PC-3 (cell line): ENCODE measurements at regions not wholly inside any gene's neighbourhood (a gene's known extent, or its start where the extent isn't known, plus 50 kb on each side); places are given as distances from the start of the nearest gene placed in this dataset.

Experiments
- ATAC-seq: fragments of 200-7000 bp; cut with Tn5 transposase; 2 replicates; pipeline ENCODE4 v1.9.1; 2020; ENCODE audit warnings: mild to moderate bottlenecking, moderate library complexity
- BruUV-seq: library from RNA; stranded (reverse); fragments of 400-500 nt; replicated peaks from 2 replicates; lab custom pipeline; 2021; lab: Mats Ljungman, UMichigan
- CTCF ChIA-PET: fragments of 300-600 bp; sonication (Branson Sonifier 250); formaldehyde crosslinking; loops from one replicate; lab custom pipeline; 2022; ENCODE audit warnings: antibody characterized with exemption; lab: Charles Lee
- POLR2A ChIA-PET: fragments of 300-600 bp; sonication (Branson Sonifier 250); formaldehyde crosslinking; loops from one replicate; lab custom pipeline; 2022; ENCODE audit warnings: antibody characterized with exemption; ENCODE audit not compliant: unreplicated experiment; lab: Charles Lee
- DNase-seq: peaks from one replicate; pipeline ENCODE4 v3.0.0-alpha.2; 2015
- H2AFZ ChIP-seq: fragments of 300-600 bp; sonication (generic); 2 replicates; pipeline ENCODE4 v1.6.0; 2016; ENCODE audit warnings: antibody characterized with exemption, low read length
- H3F3A ChIP-seq: fragments of 300-600 bp; sonication (generic); one replicate; pipeline ENCODE4 v1.6.0; 2017; ENCODE audit warnings: antibody characterized with exemption, low read length, control low read depth, mild to moderate bottlenecking; ENCODE audit not compliant: unreplicated experiment
- H3K27ac ChIP-seq: fragments of 300-600 bp; sonication (generic); 2 replicates; pipeline ENCODE4 v1.5.1; 2016; ENCODE audit warnings: mild to moderate bottlenecking, low read length
- H3K27me3 ChIP-seq: fragments of 300-600 bp; sonication (generic); 2 replicates; pipeline ENCODE4 v1.6.1; 2016; ENCODE audit warnings: low read length, mixed read lengths
- H3K36me3 ChIP-seq: fragments of 300-600 bp; sonication (generic); 2 replicates; pipeline ENCODE4 v1.6.1; 2016; ENCODE audit warnings: low read depth, mixed run types, low read length, mixed read lengths
- H3K4me1 ChIP-seq: fragments of 300-600 bp; sonication (generic); 2 replicates; pipeline ENCODE4 v1.5.1; 2016; ENCODE audit warnings: low read length; ENCODE audit not compliant: insufficient read depth
- H3K4me2 ChIP-seq: fragments of 300-600 bp; sonication (generic); 2 replicates; pipeline ENCODE4 v1.6.0; 2016; ENCODE audit warnings: low read length
- H3K4me3 ChIP-seq: fragments of 300-600 bp; sonication (generic); 2 replicates; pipeline ENCODE4 v1.5.1; 2016; ENCODE audit warnings: mild to moderate bottlenecking, low read length, mixed read lengths
- H3K79me2 ChIP-seq: fragments of 300-600 bp; sonication (generic); 2 replicates; pipeline ENCODE4 v1.6.1; 2017; ENCODE audit warnings: low read length, mixed read lengths
- H3K9ac ChIP-seq: fragments of 300-600 bp; sonication (generic); 2 replicates; pipeline ENCODE4 v1.6.0; 2016; ENCODE audit warnings: mild to moderate bottlenecking, low read length
- H3K9me2 ChIP-seq: fragments of 300-600 bp; sonication (generic); replicated peaks from 2 replicates; pipeline ENCODE4 v1.6.1; 2016; ENCODE audit warnings: mixed run types, low read length, mixed read lengths
- H3K9me3 ChIP-seq: fragments of 300-600 bp; sonication (generic); 2 replicates; pipeline ENCODE4 v1.6.1; 2016; ENCODE audit warnings: low read length, mixed read lengths
- H4K20me1 ChIP-seq: fragments of 300-600 bp; sonication (generic); 2 replicates; pipeline ENCODE4 v1.6.1; 2016; ENCODE audit warnings: low read length, mixed read lengths
- EZH2 ChIP-seq: fragments of 300-600 bp; sonication (generic); IDR thresholded peaks from one replicate; pipeline ENCODE4 v1.6.1; 2017; ENCODE audit warnings: antibody characterized with exemption, mild to moderate bottlenecking, low read length; ENCODE audit not compliant: unreplicated experiment
- EZH2phosphoT487 ChIP-seq: fragments of 300-600 bp; sonication (generic); IDR thresholded peaks from 2 replicates; pipeline ENCODE4 v1.6.1; 2018; ENCODE audit warnings: mild to moderate bottlenecking, antibody characterized with exemption, low read length, borderline replicate concordance
- intact Hi-C: fragments of 100-400 bp; cut with micrococcal nuclease; formaldehyde crosslinking; loops from 2 replicates; pipeline ENCODE4 v1.9.0; 2023
- TF ChIP-seq, protein P1 (sequence below): fragments of 300-600 bp; sonication (generic); conservative IDR thresholded peaks from 2 replicates; pipeline ENCODE4 v1.5.1; 2017; ENCODE audit warnings: antibody characterized with exemption, low read depth, mild to moderate bottlenecking, low read length

DNA sequence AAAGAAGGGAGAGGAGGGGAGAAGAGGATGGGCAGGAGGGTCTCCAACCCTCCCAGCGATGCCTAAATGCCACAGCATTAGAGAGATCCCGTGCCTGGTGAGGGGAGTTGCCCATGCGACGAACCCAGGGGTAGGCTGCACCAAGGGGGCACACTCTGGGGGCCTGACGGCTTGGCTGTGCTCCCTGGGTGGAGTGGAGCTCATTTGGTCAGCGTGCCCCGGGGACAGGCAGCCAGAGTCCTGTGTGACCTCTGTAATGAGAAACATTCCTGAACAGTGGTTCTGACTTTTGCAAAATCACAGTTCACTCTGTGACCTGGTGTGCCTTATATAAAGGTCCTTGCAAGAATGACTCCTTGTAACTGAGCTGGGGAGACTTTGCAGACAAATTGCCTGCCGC lies 205.0 kb upstream of the N4BP1 start:
- intact Hi-C loops: no loop called here
- Histone ChIP-seq H3K4me3 (no peak overlapping the region), H3K9ac (no peak overlapping the region), H3K27ac (no peak overlapping the region), H3K4me2 (no peak overlapping the region), H3K36me3 (no peaks in the 10 kb centered on the region), H3K9me2 (no peaks in the 10 kb centered on the region), H3F3A (no peaks in the 10 kb centered on the region), H4K20me1 (no peaks in the 10 kb centered on the region), H3K27me3 (peaks cover 61% of the 10 kb centered on the region), H3K4me1 (no peaks in the 10 kb centered on the region), H2AFZ (no peak overlapping the region), H3K9me3 (no peaks in the 10 kb centered on the region), H3K79me2 (no peaks in the 10 kb centered on the region)
- ATAC-seq (no peak), DNase-seq (no peak)
- BruUV-seq: no TSS peak
- CTCF ChIA-PET: no interaction called here
- POLR2A ChIA-PET: no interaction called here
- TF ChIP-seq, protein P1, sequence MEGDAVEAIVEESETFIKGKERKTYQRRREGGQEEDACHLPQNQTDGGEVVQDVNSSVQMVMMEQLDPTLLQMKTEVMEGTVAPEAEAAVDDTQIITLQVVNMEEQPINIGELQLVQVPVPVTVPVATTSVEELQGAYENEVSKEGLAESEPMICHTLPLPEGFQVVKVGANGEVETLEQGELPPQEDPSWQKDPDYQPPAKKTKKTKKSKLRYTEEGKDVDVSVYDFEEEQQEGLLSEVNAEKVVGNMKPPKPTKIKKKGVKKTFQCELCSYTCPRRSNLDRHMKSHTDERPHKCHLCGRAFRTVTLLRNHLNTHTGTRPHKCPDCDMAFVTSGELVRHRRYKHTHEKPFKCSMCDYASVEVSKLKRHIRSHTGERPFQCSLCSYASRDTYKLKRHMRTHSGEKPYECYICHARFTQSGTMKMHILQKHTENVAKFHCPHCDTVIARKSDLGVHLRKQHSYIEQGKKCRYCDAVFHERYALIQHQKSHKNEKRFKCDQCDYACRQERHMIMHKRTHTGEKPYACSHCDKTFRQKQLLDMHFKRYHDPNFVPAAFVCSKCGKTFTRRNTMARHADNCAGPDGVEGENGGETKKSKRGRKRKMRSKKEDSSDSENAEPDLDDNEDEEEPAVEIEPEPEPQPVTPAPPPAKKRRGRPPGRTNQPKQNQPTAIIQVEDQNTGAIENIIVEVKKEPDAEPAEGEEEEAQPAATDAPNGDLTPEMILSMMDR: no peak
- TF ChIP-seq EZH2phosphoT487 (no peak), EZH2 (no peak)

DNA sequence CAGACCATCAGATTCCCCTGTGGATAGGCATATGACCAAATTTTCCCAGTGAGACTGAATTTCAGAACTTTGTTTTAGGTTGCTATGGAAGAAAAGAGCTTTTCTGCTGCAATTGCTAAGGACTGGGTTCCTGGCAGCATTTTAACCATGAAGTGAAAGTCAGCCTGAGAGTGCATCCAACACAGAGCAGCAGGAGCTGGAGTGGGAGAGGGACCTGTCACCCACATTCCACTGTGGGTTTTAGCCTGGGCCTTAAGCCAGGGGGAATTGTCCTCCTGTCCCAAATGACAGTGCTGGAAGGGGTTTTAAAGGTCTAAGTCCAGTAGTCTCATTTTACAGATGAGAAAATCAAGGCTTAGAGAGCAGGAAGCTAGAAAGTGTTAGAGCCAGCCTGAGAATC lies 203.5 kb upstream of the N4BP1 start:
- Histone ChIP-seq H3K27me3 (peaks cover 68% of the 10 kb centered on the region), H3K9me2 (no peaks in the 10 kb centered on the region), H3F3A (no peaks in the 10 kb centered on the region), H2AFZ (no peak overlapping the region), H3K9me3 (no peaks in the 10 kb centered on the region), H3K4me1 (no peaks in the 10 kb centered on the region), H3K4me3 (no peak overlapping the region), H3K4me2 (no peak overlapping the region), H3K79me2 (no peaks in the 10 kb centered on the region), H3K36me3 (no peaks in the 10 kb centered on the region), H3K9ac (no peak overlapping the region), H4K20me1 (no peaks in the 10 kb centered on the region), H3K27ac (no peak overlapping the region)
- TF ChIP-seq, protein P1: no peak
- TF ChIP-seq EZH2phosphoT487 (no peak), EZH2 (no peak)
- BruUV-seq: no TSS peak
- DNase-seq (no peak), ATAC-seq (no peak)
- ChIA-PET POLR2A (no interaction called here), CTCF (no interaction called here)
- intact Hi-C loops: no loop called here

DNA sequence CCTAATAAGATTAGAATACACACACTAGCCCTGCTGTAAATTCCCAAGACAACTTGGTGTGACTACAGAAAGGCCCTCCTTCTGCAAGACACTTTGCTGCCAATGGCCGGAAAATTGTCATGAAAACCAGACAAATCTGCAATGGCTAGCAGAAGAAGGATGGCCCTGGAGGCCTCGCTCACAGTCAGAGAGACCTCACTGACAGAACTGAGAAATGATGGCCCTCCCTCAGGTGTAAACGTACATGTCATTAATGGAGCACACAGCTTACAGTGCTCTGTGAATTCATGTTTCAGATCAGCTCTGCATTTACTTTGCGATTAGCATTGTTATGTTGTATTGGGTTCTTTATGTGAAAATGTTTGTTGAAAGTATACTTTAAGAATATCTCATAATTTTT lies 202.9 kb upstream of the N4BP1 start:
- peaks cover 64% of the 10 kb centered on the region for H3K27me3 ChIP-seq
- POLR2A ChIA-PET: no interaction called here
- CTCF ChIA-PET: no interaction called here

More for the DNA sequence above, 202.9 kb upstream of the N4BP1 start:
- H2AFZ ChIP-seq: no peak overlapping the region
- intact Hi-C loops: no loop called here
- BruUV-seq: no TSS peak
- no peak overlapping the region for H3K27ac ChIP-seq
- ATAC-seq: no peak
- H3F3A ChIP-seq: no peaks in the 10 kb centered on the region
- H3K4me2 ChIP-seq: no peak overlapping the region
- no peaks in the 10 kb centered on the region for H3K4me1 ChIP-seq
- H3K79me2 ChIP-seq: no peaks in the 10 kb centered on the region
- no peaks in the 10 kb centered on the region for H3K9me2 ChIP-seq
- no peak overlapping the region for H3K9ac ChIP-seq
- no peaks in the 10 kb centered on the region for H3K36me3 ChIP-seq
- H3K9me3 ChIP-seq: no peaks in the 10 kb centered on the region
- no peak for DNase-seq
- no peak for TF ChIP-seq EZH2
- TF ChIP-seq, protein P1: no peak
- TF ChIP-seq EZH2phosphoT487: no peak
- H3K4me3 ChIP-seq: no peak overlapping the region
- no peaks in the 10 kb centered on the region for H4K20me1 ChIP-seq
